ENCODE measurements at regions not wholly inside any gene's neighbourhood (a gene's known extent, or its start where the extent isn't known, plus 50 kb on each side); places are given as distances from the start of the nearest gene placed in this dataset.

GRCh38 chr1:56068210-56068609 is 511.2 kb downstream of the PLPP3 start:
- no peak for TF ChIP-seq EP300 (IDR thresholded peaks at IDR 0.05)
- TF ChIP-seq POLR2AphosphoS5 (IDR thresholded peaks at IDR 0.05) = no peak

All from suprapubic skin (tissue), 4 donors.